Right renal cortex interstitium (tissue), 3 donors: ENCODE measurements at regions not wholly inside any gene's neighbourhood (a gene's known extent, or its start where the extent isn't known, plus 50 kb on each side); places are given as distances from the start of the nearest gene placed in this dataset.

Experiments
- DNase-seq, 3 donors: peaks; one replicate each; pipeline ENCODE4 v3.0.0-alpha.2; 2013; ENCODE audit warnings: low read depth in 3 of 3, low spot score in 2 of 3

DNA sequence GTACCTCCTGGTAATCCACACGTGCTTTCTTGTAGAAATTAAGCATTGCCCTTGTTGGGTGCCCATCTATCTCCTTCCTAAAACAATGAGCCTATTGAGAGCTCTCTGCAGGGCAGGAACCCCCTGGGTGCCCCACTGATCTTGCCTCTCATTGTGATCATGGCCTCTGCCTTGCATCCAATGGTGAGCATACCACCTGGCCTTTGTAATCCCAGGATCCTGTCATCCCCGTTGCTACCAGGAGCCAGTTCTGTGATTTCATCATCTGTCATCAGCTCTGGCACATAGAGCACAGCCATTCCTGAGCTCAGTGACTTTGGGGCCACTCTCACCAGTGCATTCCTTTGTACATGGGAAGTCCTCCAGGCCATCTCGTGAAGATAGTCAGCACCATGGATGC, 381.0 kb upstream of the ID2 start:
- DNase-seq, result no peak

DNA sequence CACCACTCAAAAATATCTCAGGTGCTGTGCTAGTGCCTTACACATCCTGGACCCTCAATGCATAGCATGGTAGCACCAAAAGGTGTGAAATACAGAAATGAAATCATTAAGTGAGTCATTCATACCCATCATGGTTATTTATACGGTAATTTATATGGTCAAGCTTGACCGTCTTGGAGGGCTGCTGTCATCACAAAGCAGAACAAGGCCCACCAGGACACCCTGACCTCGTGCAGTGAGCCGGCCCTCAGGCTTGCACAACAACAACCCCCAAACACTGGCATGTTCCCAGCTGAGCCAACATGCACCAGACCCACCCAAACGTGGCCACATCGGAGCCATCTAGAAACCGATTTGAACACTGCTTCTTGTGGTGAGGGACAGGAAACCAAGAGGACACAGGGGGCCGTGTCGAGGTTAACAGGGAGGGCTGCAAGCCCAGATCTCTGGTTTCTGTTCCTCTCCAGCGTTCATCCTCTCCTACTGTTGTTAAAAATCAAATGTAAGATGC, 378.5 kb upstream of the ID2 start:
- DNase-seq, result no peak

DNA sequence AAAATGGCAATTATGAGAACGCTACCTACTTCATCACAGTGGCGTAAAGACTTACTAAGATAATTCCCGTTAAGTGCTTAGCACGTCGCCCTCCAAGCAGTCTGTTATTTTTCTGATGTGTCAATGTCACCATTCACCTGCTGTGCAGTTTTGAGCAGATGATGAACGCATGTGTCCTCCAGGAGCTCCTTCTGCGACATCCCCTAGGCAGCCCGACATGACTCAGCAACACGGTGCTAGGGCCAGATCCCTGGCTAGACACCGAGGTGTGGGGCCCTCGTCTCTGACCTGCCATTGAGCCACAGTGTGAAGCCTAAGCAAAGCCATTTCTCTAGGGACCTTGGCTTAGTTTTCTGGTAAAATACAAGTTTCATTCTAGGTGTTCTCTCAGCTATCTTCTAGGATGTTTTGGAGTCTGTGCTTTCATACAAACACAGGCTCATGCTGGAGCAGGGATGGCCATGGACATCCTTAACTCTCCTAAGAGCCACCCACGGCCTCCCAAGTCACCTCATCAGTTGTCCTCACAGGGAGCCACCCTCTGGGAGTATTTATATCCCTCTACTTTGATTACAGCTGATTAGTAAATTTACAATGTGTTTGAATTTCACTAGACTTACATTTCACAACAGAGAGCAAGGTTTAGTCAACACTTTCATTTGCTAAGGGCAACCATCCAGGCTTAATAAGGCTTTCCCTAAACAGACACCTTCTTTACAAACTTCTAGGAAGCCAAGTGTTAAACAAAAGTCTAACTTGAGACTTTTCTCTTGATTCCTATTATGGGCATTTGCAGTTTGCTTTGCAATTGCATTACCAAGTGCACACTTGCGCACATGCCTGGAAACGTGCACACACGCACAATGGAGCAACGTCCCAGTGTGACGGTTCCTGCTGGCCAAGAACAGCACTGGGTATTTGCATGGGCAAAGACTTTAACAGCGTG, 376.8 kb upstream of the ID2 start:
- no peak for DNase-seq

DNA sequence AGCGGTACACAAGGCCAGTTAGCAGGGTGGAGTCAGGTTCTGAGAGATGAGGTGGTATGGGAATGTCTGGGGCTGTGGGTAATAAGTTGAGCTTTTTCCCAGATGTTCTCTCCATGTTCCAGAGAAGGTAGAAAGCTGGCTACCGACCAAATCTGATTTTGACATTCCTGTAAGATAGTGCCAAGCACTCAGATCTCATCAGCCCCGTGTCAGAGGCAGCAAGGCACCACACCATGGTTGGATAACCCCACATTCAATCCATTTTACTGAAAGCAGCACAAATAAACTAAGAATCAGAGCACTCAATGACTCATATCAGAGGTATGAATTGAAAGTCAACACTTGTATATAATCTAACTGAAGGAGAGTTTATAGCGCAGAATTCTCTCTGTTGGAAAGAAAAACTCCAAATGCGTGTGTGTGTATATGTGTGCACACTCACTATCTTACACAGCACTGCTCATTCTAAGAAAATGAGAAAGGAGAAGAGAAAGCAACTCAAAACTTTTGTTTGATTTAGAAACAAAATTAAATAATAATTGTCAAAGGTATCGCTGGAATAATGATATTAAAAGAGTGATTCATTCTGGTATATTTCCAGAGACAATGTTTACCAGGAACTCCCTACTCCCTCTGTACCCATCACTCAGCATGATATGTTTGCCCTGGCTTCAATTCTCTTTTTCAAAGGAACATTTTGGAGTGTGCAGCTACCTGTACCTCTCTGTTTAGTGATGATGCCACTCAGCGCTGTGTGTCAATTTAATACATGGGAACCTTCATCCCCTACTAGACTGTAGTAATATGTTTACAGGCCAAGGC, 375.1 kb upstream of the ID2 start:
- DNase-seq, result no peak

DNA sequence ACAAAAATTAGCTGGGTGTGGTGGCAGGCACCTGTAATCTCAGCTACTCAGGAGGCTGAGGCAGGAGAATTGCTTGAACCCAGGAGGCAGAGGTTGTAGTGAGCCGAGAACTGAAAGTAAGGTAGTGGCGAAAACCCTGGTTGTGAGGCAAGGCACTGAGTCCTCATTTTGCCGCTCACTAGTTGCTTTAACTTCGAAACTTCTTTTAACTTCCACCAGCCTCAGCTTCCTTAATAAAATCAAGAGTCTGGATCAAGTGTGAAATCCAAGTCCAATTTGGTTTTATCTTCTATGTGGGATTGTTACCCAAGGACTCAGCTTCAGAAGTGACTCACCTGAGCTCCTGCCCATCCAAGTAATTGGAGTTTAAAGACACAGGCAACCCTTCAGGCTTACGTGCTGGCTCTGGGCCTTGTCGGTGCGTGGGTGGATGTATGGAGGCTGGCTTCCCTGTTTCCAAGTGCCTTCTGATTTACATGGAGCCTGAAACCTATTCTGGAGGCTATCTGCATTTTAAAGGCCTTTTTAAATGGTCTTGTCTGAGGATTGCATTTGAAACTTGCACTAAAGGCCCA, 374.2 kb upstream of the ID2 start:
- DNase-seq, result no peak

DNA sequence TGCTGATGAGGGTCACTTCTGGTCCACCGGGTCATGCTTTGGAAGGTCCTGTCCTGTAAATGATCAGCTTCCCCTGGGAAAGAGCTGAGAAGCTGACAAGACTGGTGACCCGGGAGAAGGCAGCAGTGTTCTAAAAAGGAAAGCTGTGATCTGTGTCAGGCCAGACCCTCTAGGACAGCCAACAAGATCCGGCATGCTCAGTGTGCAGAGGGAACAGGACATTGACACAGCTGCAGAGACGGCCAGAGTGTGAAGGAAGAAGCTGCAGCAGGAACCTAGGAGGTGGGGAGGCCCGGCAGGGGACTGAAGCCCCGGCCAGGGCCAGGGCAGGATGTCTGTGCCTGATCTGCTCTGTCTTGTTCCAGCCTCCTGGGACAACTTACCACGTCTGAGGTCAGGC, 372.7 kb upstream of the ID2 start:
- DNase-seq, result no peak

DNA sequence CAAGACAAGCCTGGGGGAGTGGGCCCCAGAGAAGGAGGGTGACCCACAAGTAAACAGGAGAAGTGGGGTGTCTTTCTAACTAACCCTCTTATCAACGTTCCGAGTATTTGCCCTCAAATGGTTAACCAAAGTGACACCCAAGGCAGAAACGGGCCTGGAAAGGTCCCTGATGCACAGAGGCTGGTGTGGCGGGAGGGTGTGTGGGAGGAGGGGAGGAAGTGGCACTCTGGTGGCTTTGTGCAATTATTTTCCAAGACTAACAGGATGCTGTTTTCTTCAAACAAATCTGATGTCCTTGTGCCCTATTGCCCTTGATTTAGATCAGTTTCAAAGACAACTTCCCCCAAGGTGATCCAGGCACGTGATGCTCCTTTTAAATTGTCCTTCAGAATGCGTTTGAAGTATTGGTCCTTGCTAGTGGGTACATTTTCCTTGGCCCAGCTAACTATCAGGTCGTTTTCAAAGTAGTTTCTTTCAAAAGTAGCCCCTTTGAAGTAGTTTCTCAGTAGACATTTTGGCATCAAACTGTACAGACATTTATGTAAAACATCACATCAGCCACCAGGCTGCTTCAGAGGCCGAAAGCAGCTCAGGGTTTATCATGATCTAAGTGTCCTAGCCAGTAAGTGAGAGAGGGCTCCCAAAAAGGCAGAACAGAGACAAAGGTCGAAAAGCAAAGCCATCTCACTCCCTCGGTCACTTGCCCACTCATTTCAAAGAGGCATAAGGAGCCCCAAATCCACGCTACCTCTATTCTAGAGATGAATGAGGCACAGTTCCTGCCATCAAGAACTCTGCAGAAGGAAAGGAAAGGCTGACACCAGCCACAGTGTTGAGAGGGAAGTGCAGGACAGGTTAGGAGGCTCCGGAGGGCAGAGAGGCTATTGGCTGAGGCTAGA, 371.1 kb upstream of the ID2 start:
- no peak for DNase-seq

DNA sequence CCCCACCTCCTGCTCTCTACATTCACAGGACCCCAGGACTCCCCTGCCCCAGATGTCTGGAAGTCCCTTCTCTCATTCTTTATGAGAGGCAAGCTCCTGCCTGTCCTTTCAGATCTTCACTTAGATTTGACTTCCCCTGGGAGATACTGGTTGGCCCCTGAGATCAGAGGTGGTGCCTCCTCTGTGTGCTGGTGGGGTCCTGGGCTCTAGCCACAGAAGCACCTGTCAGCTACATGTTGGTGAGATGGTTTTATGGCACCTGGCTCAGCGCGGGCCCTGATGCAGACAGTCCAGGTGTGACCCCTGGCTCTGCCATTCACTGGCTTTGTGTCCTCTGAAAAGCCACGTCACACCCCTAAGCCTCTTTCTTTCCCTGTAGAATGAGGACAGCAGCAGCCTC, 369.6 kb upstream of the ID2 start:
- DNase-seq, result no peak

DNA sequence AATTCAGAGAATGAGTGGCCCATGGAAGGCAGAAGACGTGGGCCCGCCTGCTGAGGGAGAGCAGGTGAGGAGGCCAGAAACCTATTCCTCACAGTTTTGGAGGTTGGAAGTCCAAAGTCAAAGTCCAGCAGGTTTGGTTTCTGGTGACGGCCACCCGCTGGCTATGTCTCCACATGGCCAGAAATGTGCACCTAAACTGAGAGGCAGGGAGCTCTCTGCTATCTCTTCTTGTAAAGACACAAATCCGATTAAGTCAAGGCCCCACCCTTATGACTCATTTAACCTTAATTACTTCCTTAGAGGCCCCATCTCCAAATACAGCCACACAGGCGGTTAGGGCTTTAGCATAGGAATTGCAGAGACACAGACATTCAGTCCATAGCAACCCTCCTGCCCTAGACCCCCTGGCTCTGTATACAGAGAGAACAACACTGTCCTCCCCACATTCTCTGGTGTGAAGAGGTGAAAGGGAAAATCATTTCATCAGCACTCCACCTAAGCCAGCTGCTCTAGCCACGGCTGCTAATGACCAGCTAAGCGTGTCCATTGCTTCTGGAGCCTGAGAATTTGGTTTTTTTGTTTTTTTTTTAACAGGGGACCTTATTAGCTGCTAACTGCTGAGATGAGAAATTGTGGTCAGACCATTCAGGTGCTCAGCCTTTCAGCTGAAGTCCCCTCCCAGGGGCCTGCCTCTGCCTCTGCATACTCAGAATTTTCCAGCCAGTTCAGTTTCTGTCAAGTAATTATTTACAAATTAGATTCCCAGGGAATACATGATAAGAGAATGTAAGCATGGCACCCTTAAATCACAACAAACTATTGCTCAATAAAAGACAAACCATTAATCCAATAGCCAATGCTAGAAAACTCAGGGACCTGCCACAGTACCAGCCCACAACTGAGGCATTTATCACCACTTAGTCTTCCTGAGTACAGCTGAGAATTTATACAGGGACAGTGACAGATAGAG, 368.7 kb upstream of the ID2 start:
- no peak for DNase-seq

DNA sequence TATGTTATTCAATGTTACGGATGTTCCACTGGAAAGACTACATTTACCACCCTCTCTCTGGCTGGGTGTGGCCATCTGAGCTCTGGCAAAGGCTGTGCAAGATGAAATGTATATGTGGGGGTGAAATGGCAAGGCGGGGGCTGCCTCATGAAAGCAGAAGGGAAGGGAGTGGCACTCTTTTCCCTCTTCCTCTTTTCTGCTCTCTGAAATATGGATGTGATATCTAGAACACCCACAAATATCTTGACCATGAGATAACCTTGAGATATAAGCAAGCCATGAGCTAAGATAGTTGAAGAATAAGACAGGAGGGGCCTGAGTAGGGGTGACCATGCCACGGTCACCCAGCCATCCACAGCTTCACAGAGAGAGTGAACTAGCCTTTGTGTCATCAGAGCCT, 367.8 kb upstream of the ID2 start:
- no peak for DNase-seq

DNA sequence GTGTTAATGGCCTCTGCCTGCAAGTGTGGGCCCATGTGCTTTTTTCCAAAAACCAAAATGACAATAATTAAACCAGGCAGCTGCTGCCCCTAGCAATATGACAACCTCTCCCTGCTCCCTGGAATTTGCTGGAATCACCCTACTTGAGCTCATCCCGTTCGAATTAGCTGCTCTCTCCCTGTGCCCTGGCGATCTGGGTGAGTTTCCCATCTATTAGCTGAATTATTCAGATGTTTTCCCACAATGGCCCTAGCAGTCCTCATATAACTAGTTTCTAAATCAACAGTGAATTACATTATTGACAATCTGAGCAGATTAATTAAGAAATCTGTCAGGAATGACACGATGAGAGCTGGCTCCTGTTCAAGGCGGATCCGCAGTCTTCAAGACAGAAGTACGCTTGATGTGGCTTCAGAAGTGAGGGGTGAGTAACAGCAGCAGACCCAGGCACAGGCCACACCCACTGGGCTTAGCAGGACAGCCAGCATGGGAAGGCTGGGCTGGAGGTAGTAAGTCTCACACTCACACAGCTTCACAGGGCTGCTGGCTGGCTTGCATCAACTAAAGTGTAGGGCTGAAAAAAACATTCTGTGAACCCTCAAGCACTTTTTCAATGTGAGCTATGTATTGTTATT, 366.2 kb upstream of the ID2 start:
- DNase-seq, result no peak

DNA sequence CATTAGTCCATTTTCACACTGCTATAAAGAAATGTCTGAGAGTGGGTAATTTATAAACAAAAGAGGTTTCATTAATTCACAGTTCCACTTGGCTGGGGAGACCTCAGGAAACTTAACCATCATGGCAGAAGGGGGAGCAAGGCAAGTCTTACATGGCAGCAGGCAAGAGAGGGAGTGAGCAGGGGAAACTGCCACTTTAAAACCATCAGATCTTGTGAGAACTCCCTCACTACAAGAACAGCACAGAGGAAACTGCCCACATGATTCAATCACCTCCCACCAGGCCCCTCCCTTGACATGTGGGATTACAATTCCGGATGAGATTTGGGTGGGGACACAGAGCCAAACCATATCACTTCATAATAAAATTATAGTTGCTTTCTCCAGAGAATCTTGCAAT, 365.5 kb upstream of the ID2 start:
- DNase-seq, result no peak

DNA sequence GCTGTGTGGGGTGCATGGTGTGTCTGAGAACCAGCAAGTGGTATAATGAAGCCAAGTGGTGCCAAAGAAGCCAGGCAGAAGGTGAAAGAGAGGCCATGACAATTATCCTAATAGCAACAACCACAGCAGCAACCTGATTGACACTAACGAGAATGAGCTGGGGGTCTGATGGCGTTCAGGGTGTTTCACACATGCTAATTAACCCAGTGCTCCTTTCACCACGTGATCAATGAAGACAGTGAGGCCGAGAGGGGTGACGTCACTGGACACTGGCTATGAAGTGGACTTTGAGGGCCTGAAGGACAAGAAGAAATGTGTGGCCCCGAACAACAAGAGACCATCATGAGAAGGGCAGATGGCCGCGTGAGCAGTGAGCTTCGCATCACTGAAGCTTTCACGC, 364.4 kb upstream of the ID2 start:
- DNase-seq, result no peak

DNA sequence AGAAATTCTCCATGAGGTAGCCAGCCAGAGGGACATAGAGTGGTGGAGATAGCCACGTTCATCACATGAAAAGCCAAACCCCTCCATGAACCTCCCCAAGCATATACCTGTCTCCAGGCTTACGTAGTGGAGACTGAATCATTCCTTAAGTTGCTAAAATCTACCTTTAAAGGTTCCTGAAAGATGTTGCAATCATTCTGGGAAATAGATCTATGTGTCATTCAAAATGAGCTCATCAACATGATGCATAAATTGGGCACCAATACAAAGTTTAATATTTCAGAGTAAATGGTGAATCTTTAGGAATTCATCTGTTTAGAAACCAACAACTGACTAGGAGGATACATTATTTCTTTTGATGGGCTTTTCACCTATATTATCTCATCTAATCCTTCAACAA, 362.6 kb upstream of the ID2 start:
- DNase-seq, result no peak

DNA sequence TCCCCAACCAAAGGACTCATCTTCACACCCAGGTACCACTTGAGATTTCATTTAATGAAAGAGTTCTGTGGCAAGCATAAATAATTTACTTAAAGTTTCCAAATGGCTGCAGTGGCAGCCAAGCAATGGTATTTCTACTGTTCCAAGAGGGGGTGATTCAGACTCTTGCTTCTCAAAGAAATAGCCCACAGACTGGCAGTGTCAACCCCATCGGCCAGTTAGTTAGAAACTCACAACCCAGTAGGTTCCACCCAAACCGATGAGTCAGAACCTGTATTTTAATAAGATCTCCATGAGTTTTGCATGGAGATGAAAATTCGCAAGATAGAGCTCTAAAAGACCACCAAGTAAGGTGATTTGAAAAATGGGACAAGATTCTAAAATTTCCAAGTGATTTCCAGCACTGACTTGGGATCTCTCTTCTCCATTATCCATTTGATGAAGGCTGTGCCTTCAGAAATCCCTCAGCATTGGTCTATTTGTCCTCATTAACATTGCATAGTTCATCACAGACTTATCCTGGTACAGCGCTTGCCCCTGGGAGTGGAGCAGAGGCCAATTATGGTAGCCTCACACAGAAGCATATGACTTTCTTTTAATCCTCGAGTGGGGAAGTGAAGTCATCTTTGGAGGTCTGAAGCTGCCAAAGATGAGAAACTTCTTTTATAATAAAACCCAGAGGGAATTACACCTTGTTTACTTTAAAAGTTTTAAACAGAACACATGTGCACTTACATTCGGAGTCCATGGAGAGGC, 361.4 kb upstream of the ID2 start:
- no peak for DNase-seq

DNA sequence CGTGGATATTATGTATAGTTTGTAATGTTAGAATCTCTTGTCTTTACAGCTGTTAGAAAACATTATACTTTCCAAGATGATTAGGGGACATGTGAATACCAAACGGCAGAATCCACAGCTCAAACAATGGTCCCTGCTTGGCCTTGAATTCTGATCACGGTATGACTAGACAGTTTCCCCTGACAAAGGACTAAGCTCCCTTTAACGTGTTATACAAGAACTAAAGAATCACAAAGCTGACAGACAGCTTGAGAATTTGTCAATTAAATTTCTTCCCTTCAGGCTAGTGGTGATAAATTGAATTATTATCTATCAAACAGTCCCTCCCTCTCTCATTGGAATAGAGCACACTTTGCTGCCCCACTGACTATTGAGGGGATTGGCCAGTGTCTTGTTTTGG, 359.2 kb upstream of the ID2 start:
- DNase-seq, result no peak

DNA sequence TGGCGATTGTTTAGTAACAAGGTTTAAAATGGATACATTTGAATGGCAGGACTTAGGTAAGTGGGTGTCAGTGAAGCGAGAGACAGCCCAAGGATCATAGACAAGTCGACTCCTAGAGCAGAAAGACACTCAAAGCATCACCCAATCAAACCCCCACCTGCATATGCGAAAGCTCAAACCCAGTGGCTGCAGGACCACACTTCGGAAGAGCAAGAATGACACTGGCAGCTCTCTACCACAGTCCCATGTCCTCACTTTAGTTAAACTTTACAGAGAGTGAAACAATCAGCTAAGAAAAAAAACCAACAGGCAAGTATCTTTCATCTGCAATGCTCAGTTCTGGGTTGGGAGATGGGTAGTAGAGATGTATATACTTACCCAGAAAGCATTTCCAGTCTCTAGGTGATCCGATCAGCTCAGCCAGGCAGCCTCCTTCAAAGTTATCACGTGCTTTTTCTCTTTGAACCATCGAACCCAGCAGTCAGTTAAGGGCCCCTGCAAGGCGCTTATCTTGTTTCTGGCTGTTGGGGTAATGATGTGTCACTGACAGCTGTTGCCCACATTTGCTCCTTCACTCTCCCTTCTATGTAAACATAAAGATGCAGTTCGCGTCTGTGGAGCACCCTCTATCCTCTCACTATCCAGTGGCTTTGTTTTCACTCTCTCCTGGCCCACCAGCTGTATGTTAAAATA, 357.5 kb upstream of the ID2 start:
- DNase-seq, result no peak
